OCI-LY7 (cell line): ENCODE measurements at regions not wholly inside any gene's neighbourhood (a gene's known extent, or its start where the extent isn't known, plus 50 kb on each side); places are given as distances from the start of the nearest gene placed in this dataset.

Experiments
- BruUV-seq: library from RNA; stranded (reverse); fragments of 400-500 nt; replicated peaks from 2 replicates; lab custom pipeline; 2021; lab: Mats Ljungman, UMichigan
- CTCF ChIA-PET: fragments of 300-600 bp; sonication (Branson Sonifier 250); formaldehyde crosslinking; loops from one replicate; lab custom pipeline; 2022; ENCODE audit warnings: antibody characterized with exemption; ENCODE audit not compliant: unreplicated experiment; lab: Charles Lee
- POLR2A ChIA-PET: fragments of 300-600 bp; sonication (Branson Sonifier 250); formaldehyde crosslinking; loops from one replicate; lab custom pipeline; 2022; ENCODE audit warnings: antibody characterized with exemption; lab: Charles Lee
- DNase-seq: peaks from one replicate; pipeline ENCODE4 v3.0.0-alpha.2; 2015; ENCODE audit warnings: low spot score
- H2AFZ ChIP-seq: fragments of 200-600 bp; sonication (generic), shearing (Covaris generic); 2 replicates; pipeline ENCODE4 v1.6.1; 2014; ENCODE audit warnings: mild to moderate bottlenecking, antibody characterized with exemption, low read length, moderate library complexity
- H3K27ac ChIP-seq: fragments of 200-600 bp; sonication (generic); 2 replicates; pipeline ENCODE4 v1.5.1; 2014; ENCODE audit warnings: mixed run types, low read depth, mild to moderate bottlenecking, moderate library complexity, low read length, inconsistent platforms; ENCODE audit not compliant: poor library complexity, severe bottlenecking
- H3K36me3 ChIP-seq: fragments of 200-600 bp; sonication (generic); 2 replicates; pipeline ENCODE4 v1.6.1; 2014; ENCODE audit warnings: mild to moderate bottlenecking, antibody characterized with exemption, low read length, moderate library complexity, mixed read lengths; ENCODE audit not compliant: insufficient read depth
- H3K4me1 ChIP-seq: fragments of 200-600 bp; sonication (generic); 2 replicates; pipeline ENCODE4 v1.5.1; 2014; ENCODE audit warnings: mild to moderate bottlenecking, low read length; ENCODE audit not compliant: insufficient read depth, poor library complexity, severe bottlenecking
- H3K4me2 ChIP-seq: fragments of 200-600 bp; sonication (generic); 2 replicates; pipeline ENCODE4 v1.6.1; 2014; ENCODE audit warnings: mild to moderate bottlenecking, low read length
- H3K4me3 ChIP-seq: fragments of 200-600 bp; sonication (generic); 2 replicates; pipeline ENCODE4 v1.5.1; 2014; ENCODE audit warnings: mild to moderate bottlenecking, low read depth, low read length; ENCODE audit not compliant: poor library complexity, severe bottlenecking
- H3K79me2 ChIP-seq: fragments of 200-600 bp; sonication (generic); 2 replicates; pipeline ENCODE4 v1.6.1; 2016; ENCODE audit warnings: low read depth, mild to moderate bottlenecking, low read length, moderate library complexity, mixed read lengths; ENCODE audit not compliant: insufficient read depth
- H3K9me2 ChIP-seq: fragments of 200-600 bp; sonication (generic); 2 replicates; pipeline ENCODE4 v1.6.1; 2016; ENCODE audit warnings: mild to moderate bottlenecking, low read length, mixed read lengths; ENCODE audit not compliant: insufficient read depth
- H3K9me3 ChIP-seq: fragments of 200-600 bp; sonication (generic); 2 replicates; pipeline ENCODE4 v1.6.1; 2014; ENCODE audit warnings: mild to moderate bottlenecking, mixed run types, low read length, mixed read lengths
- H4K20me1 ChIP-seq: fragments of 200-600 bp; sonication (generic); 2 replicates; pipeline ENCODE4 v1.6.1; 2014; ENCODE audit warnings: mild to moderate bottlenecking, antibody characterized with exemption, low read length, moderate library complexity, mixed read lengths; ENCODE audit not compliant: insufficient read depth
- CTCF ChIP-seq: fragments of 200-600 bp; sonication (generic); conservative IDR thresholded peaks from 2 replicates; pipeline ENCODE4 v1.5.1; 2014; ENCODE audit warnings: mild to moderate bottlenecking, antibody characterized with exemption, low read length, moderate library complexity, mixed read lengths
- EZH2phosphoT487 ChIP-seq: fragments of 200-600 bp; sonication (generic); IDR thresholded peaks from 2 replicates; pipeline ENCODE4 v1.6.1; 2018; ENCODE audit warnings: low read depth, borderline replicate concordance, mild to moderate bottlenecking, mixed run types, antibody characterized with exemption, low read length, moderate library complexity, mixed read lengths
- intact Hi-C: fragments of 100-400 bp; cut with micrococcal nuclease; formaldehyde crosslinking; loops from one replicate; pipeline ENCODE4 v1.10.0; 2022; ENCODE audit not compliant: unreplicated experiment

DNA sequence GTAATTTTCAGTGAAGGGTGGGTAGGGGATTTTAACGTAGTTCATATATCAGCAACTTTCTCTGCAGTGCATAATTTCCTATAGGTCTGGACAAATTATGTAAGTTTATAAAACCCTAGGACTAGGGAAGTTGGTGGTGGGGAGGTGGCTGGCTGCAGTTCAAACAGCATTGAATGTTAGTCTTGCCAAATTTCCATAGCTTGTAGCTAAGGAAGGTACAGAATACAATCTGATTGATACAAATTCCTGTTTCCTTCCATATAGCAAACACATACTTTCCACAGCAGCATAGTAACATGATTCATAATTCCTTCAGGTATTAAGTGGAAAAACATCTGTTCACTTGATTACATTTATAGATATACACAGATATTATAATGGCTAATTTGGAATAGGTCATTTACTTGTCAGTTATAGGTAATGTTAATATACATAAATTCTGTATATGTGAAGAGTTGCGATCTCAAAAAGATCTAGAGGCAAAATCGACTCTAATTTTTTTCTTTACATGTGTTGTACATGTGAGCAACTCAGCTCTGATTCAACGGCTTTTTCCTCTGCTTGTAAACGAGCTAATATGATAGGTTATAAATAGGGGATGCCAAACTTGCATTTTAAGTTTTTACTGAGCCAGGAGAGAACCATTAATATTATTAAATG lies 233.4 kb upstream of the CSNK1A1L start:
- Histone ChIP-seq H3K9me2 (no peaks in the 10 kb centered on the region), H3K4me3 (no peak overlapping the region), H3K79me2 (no peaks in the 10 kb centered on the region), H2AFZ (no peak overlapping the region), H3K36me3 (no peaks in the 10 kb centered on the region), H3K4me1 (no peaks in the 10 kb centered on the region), H3K27ac (no peak overlapping the region), H4K20me1 (no peaks in the 10 kb centered on the region), H3K4me2 (no peak overlapping the region), H3K9me3 (no peaks in the 10 kb centered on the region)
- no TSS peak for BruUV-seq
- CTCF ChIA-PET = no interaction called here
- DNase-seq = no peak
- intact Hi-C loops = no loop called here
- TF ChIP-seq CTCF = no peak
- TF ChIP-seq EZH2phosphoT487 = no peak
- POLR2A ChIA-PET = interaction anchor here (1.2 kb wide), 1 partner anchor 9 kb away, joined by 3 read pairs; no protein-coding TSS in a partner anchor

DNA sequence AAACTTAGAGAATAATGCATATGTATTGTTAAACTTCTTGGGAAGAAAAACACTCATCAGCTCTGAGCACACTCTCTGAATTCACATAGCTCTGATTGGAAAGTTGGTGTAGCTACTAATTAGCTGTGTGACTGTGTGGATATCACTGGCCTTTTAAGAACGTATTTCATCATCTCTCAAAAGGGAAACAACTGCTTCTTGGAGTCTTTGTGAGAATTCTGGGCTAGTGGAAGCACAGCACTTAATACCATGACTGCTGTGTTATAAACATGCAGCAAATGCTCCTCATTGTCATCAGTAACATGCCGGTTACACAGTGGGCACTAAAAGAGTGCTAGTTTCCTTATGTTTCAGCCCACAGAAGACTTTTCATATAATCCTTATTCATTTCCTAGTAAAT lies 220.9 kb upstream of the CSNK1A1L start:
- H3K9me3 ChIP-seq = no peaks in the 10 kb centered on the region
- H2AFZ ChIP-seq = no peak overlapping the region
- TF ChIP-seq CTCF (no peak), EZH2phosphoT487 (no peak)
- BruUV-seq = no TSS peak
- no peak overlapping the region for H3K27ac ChIP-seq
- H3K4me1 ChIP-seq = no peaks in the 10 kb centered on the region
- H3K9me2 ChIP-seq = no peaks in the 10 kb centered on the region
- no peak overlapping the region for H3K4me3 ChIP-seq
- H4K20me1 ChIP-seq = no peaks in the 10 kb centered on the region
- DNase-seq = no peak
- no peaks in the 10 kb centered on the region for H3K36me3 ChIP-seq
- H3K79me2 ChIP-seq = no peaks in the 10 kb centered on the region
- CTCF ChIA-PET = no interaction called here
- H3K4me2 ChIP-seq = no peak overlapping the region
- POLR2A ChIA-PET = no interaction called here
- intact Hi-C loops = no loop called here

GRCh38 chr13:37319031-37319443 lies 213.6 kb upstream of the CSNK1A1L start:
- Histone ChIP-seq H3K4me3 (no peak overlapping the region), H3K36me3 (no peaks in the 10 kb centered on the region), H3K9me3 (no peaks in the 10 kb centered on the region), H3K4me1 (no peaks in the 10 kb centered on the region), H3K27ac (no peak overlapping the region), H4K20me1 (no peaks in the 10 kb centered on the region), H3K79me2 (no peaks in the 10 kb centered on the region), H3K4me2 (no peak overlapping the region), H2AFZ (no peak overlapping the region), H3K9me2 (no peaks in the 10 kb centered on the region)
- no TSS peak for BruUV-seq
- ChIA-PET CTCF (no interaction called here), POLR2A (interaction anchor here (0.8 kb wide), 1 partner anchor 42 kb away, joined by 3 read pairs; no protein-coding TSS in a partner anchor)
- TF ChIP-seq EZH2phosphoT487 (no peak), CTCF (no peak)
- intact Hi-C loops = no loop called here
- no peak for DNase-seq
